OCI-LY7 (cell line): ENCODE measurements at regions not wholly inside any gene's neighbourhood (a gene's known extent, or its start where the extent isn't known, plus 50 kb on each side); places are given as distances from the start of the nearest gene placed in this dataset.

ENCODE experiments used
- CTCF ChIP-seq: fragments of 200-600 bp; sonication (generic); conservative IDR thresholded peaks from 2 replicates; pipeline ENCODE4 v1.5.1; 2014; ENCODE audit warnings: mild to moderate bottlenecking, antibody characterized with exemption, low read length, moderate library complexity, mixed read lengths
- EZH2phosphoT487 ChIP-seq: fragments of 200-600 bp; sonication (generic); IDR thresholded peaks from 2 replicates; pipeline ENCODE4 v1.6.1; 2018; ENCODE audit warnings: low read depth, borderline replicate concordance, mild to moderate bottlenecking, mixed run types, antibody characterized with exemption, low read length, moderate library complexity, mixed read lengths

- TF ChIP-seq CTCF = no peak
- TF ChIP-seq EZH2phosphoT487 = no peak
Measured at GRCh38 chr7:53542157-53542556, 506.7 kb downstream of the POM121L12 start.
